ENCODE measurements at regions not wholly inside any gene's neighbourhood (a gene's known extent, or its start where the extent isn't known, plus 50 kb on each side); places are given as distances from the start of the nearest gene placed in this dataset.

GRCh38 chr3:110569073-110569472, 502.5 kb upstream of the NECTIN3 start:
- H3K27ac Mint-ChIP-seq = no peak overlapping the region; the same call in 1 of the 2 replicates
- 0 out of 2 replicates have a peak, but pooled peaks cover under 1% of the 10 kb centered on the region for H3K9me3 Mint-ChIP-seq
- H3K36me3 Mint-ChIP-seq (ENCODE audit: low read depth) = peaks cover 9% of the 10 kb centered on the region
- no peak for TF ChIP-seq CTCF (IDR thresholded peaks at IDR 0.05)
- H3K27me3 Mint-ChIP-seq (ENCODE audit: insufficient read depth) = no peaks in the 10 kb centered on the region
- DNase-seq = no peak
- H3K4me3 Mint-ChIP-seq = no peak overlapping the region
- peaks cover 38% of the 10 kb centered on the region for H3K4me1 Mint-ChIP-seq (ENCODE audit: low read depth)

- Mint-ChIP-seq H3K36me3 (ENCODE audit: low read depth) (peaks cover 7% of the 10 kb centered on the region; the same call in 1 of the 2 replicates), H3K27ac (peak overlapping the region; percentile 70), H3K4me1 (ENCODE audit: low read depth) (peaks cover 63% of the 10 kb centered on the region), H3K27me3 (ENCODE audit: insufficient read depth) (no peaks in the 10 kb centered on the region), H3K9me3 (no peaks in the 10 kb centered on the region), H3K4me3 (no peak overlapping the region)
- DNase-seq = no peak
- no peak; the same call in 1 of the 2 replicates for TF ChIP-seq CTCF (IDR thresholded peaks at IDR 0.05)
Observed at GRCh38 chr3:110575702-110576101, 495.9 kb upstream of the NECTIN3 start.

DNA sequence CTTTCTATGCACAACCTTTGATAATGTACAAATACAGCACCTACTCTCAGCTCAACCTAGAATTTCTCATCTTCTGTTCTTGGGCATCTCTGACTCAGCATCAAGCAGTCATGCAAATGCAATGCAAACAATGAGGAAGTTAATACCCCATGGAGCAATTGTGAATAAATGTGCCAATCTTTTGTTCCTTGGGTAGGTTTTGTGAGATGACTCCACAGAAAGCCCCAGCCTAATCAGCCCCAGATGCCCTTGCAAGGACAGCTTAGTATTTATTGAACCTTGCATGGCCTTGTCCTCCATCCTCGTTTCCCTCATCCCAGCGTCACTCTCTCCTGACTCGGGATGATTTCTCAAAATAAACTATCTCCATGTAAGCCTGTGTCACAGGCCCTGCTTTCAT, 494.7 kb upstream of the NECTIN3 start:
- TF ChIP-seq CTCF (IDR thresholded peaks at IDR 0.05) = no peak
- Mint-ChIP-seq H3K4me1 (ENCODE audit: low read depth) (peaks cover 70% of the 10 kb centered on the region), H3K36me3 (ENCODE audit: low read depth) (peaks cover 7% of the 10 kb centered on the region; the same call in 1 of the 2 replicates), H3K4me3 (peak overlapping the region; percentile 35), H3K9me3 (no peaks in the 10 kb centered on the region), H3K27me3 (ENCODE audit: insufficient read depth) (no peaks in the 10 kb centered on the region), H3K27ac (peak overlapping the region; percentile 95)
- DNase-seq = peak; percentile 95

GRCh38 chr3:110577854-110578253, 493.8 kb upstream of the NECTIN3 start:
- H3K36me3 Mint-ChIP-seq (ENCODE audit: low read depth) = peaks cover 7% of the 10 kb centered on the region; the same call in 1 of the 2 replicates
- no peak for TF ChIP-seq CTCF (IDR thresholded peaks at IDR 0.05)
- no peaks in the 10 kb centered on the region for H3K27me3 Mint-ChIP-seq (ENCODE audit: insufficient read depth)
- peak overlapping the region; percentile 95 for H3K27ac Mint-ChIP-seq
- DNase-seq = no peak
- H3K4me3 Mint-ChIP-seq = peak overlapping the region; percentile 35; the same call in 1 of the 2 replicates
- H3K9me3 Mint-ChIP-seq = no peaks in the 10 kb centered on the region
- H3K4me1 Mint-ChIP-seq (ENCODE audit: low read depth) = peaks cover 76% of the 10 kb centered on the region

- peak; percentile 46 for DNase-seq
- TF ChIP-seq CTCF (IDR thresholded peaks at IDR 0.05) = no peak
- Mint-ChIP-seq H3K27ac (peak overlapping the region; percentile 95), H3K4me3 (peak overlapping the region; percentile 48), H3K36me3 (ENCODE audit: low read depth) (no peaks in the 10 kb centered on the region), H3K27me3 (ENCODE audit: insufficient read depth) (no peaks in the 10 kb centered on the region), H3K4me1 (ENCODE audit: low read depth) (peaks cover 86% of the 10 kb centered on the region), H3K9me3 (no peaks in the 10 kb centered on the region)
Observed at GRCh38 chr3:110579840-110580550, 491.6 kb upstream of the NECTIN3 start.

All from HFFc6 (cell line).